ENCODE measurements at regions not wholly inside any gene's neighbourhood (a gene's known extent, or its start where the extent isn't known, plus 50 kb on each side); places are given as distances from the start of the nearest gene placed in this dataset.

DNA sequence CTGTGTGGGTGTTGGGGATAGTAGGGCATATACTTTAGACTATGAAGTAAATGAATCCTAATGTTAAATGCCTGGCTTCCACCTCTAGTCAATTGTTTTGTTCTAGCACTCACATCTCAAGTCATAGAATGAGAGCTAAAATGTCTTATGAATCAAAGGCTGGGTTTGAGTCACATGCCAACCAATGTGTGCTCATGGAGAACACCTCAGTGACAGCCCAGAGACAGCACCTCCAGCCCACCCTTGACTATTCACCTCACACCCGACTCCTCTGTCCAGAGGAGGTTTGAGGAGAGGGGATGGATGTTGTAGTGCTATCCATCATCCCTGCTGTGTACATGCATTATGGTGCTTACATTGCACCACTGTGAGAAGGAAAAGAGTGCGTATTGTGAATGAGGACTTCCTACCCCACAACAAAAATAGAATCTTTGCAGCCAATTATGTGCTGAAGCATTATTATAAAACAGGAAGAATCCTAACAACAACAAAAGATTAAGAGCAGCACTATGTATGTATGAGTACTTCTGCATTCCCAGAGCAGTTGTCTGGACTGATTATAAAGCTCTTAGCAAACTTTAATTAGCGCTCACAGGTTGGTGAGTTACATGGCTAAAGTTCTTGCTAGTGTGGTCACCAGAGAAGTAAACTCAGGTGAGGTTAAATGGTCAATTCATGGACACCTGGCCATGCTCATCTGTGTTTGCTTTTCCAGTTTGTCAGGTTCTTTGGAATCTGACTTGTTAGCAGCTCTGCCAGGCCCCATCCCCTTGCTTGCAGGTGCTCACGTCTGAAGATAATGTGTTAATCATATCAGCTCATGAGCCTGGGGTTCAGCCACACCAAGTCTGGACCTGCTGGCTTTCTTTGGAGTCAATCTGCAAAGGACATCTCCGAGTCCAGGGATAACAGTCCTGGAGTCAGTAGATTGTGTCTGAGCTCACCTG, 55.3 kb upstream of the NABP1 start:
- no peaks in the 10 kb centered on the region for H3K4me1 Mint-ChIP-seq
- DNase-seq: no peak

DNA sequence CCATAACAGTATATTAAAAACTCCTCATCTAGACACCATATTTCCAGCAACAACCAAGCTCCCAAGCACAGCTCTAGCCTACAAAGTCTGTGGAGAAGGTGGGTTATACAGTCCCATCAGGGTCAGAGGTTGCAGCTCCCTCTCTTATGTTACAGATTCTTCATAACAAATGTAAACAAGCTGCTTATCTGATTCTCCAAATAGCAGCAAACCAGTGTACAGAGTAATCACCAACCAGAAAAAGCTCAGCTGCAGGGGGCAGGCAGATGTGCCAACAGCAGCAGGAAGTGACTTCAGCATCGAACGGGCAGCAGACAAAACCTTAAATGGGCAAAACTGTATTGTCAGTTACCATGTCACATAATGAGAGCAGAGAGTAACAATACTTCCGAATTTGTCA, 52.9 kb upstream of the NABP1 start:
- Mint-ChIP-seq H3K36me3 (ENCODE audit: low read depth) (no peaks in the 10 kb centered on the region), H3K4me1 (no peaks in the 10 kb centered on the region), H3K4me3 (no peak overlapping the region), H3K9me3 (no peaks in the 10 kb centered on the region), H3K27me3 (ENCODE audit: low read depth, poor library complexity) (no peaks in the 10 kb centered on the region), H3K27ac (no peak overlapping the region)
- DNase-seq: no peak
- TF ChIP-seq, protein P1, sequence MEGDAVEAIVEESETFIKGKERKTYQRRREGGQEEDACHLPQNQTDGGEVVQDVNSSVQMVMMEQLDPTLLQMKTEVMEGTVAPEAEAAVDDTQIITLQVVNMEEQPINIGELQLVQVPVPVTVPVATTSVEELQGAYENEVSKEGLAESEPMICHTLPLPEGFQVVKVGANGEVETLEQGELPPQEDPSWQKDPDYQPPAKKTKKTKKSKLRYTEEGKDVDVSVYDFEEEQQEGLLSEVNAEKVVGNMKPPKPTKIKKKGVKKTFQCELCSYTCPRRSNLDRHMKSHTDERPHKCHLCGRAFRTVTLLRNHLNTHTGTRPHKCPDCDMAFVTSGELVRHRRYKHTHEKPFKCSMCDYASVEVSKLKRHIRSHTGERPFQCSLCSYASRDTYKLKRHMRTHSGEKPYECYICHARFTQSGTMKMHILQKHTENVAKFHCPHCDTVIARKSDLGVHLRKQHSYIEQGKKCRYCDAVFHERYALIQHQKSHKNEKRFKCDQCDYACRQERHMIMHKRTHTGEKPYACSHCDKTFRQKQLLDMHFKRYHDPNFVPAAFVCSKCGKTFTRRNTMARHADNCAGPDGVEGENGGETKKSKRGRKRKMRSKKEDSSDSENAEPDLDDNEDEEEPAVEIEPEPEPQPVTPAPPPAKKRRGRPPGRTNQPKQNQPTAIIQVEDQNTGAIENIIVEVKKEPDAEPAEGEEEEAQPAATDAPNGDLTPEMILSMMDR (IDR thresholded peaks at IDR 0.05): no peak

More for the DNA sequence above, 55.3 kb upstream of the NABP1 start:
- H3K9me3 Mint-ChIP-seq: no peaks in the 10 kb centered on the region
- TF ChIP-seq, protein P1 (IDR thresholded peaks at IDR 0.05): no peak
- no peaks in the 10 kb centered on the region for H3K27me3 Mint-ChIP-seq (ENCODE audit: low read depth, poor library complexity)
- H3K36me3 Mint-ChIP-seq (ENCODE audit: low read depth): no peaks in the 10 kb centered on the region
- H3K4me3 Mint-ChIP-seq: no peak overlapping the region
- no peak overlapping the region for H3K27ac Mint-ChIP-seq

DNA sequence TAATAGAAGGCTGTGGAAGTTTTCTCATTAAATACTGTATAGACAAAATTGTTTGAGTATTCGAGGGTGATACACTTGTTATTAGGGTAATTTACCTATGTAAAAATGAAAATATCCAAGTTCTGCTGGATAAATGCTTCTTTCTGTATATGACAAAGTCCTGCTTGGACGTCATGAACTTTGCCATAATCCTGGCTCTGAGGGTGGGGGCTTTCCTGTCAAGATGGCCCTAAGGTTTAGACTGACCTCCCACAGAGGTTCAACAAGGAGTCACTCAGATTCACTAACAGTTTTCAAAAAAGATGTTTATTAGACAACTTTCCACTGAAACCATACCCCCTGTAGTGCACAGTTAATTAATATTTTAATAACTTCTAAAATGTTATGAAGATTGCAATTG, 52.5 kb upstream of the NABP1 start:
- H3K9me3 Mint-ChIP-seq: no peaks in the 10 kb centered on the region
- no peaks in the 10 kb centered on the region for H3K4me1 Mint-ChIP-seq
- TF ChIP-seq, protein P1 (IDR thresholded peaks at IDR 0.05): no peak
- no peak for DNase-seq
- no peaks in the 10 kb centered on the region for H3K27me3 Mint-ChIP-seq (ENCODE audit: low read depth, poor library complexity)
- no peaks in the 10 kb centered on the region for H3K36me3 Mint-ChIP-seq (ENCODE audit: low read depth)
- no peak overlapping the region for H3K27ac Mint-ChIP-seq
- H3K4me3 Mint-ChIP-seq: no peak overlapping the region

DNA sequence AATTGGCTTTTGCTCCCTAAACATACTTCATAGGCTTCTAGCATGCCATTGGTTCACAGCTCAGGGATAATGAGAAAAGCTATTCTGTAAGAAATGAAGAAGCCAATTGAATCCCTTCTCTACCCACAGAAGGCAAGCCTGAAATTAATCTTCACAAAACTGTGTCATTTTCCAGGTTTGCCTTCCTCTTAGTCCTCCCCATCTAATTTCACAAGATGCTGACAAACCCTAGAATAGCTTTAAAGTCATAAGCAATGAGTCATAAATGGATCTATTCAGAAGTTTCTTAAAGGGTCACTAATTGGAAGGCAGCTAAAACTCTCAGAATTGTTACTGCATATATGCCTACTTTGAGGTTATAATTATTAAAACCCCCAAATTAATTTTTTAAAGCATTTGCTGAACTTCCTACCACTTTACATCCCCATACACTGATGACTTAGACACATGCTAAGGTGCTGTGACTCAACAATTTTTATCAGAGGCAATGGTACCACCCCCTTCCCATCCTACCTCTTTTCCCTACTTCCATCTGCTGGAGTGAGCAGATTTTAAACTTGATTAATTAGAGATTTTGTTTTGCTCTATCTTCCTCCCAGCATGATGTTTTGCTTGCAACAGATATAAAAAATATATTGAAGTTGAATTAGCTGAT, 51.3 kb upstream of the NABP1 start:
- Mint-ChIP-seq H3K4me1 (no peaks in the 10 kb centered on the region), H3K4me3 (no peak overlapping the region)
- DNase-seq: no peak

DNA sequence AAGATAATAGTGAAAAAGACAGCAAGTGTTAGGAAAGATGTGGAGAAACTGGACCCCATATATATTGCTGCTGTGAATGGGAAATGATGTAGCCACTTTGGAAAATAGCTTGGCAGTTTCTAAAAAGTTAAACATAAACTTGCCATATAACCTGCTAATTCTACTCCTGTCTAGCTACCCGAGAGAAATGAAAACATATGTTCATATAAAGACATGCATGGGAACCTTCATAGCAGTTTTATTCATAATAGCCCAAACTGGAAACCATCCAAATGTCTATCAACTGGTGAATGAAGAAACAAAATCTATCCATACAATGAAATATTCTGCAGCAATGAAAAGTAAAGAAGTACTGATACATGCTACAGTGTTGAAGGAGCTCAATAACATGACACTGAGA, 50.4 kb upstream of the NABP1 start:
- TF ChIP-seq, protein P1 (IDR thresholded peaks at IDR 0.05): no peak
- Mint-ChIP-seq H3K27me3 (ENCODE audit: low read depth, poor library complexity) (peaks cover 4% of the 10 kb centered on the region), H3K4me3 (no peak overlapping the region), H3K36me3 (ENCODE audit: low read depth) (no peaks in the 10 kb centered on the region), H3K9me3 (no peaks in the 10 kb centered on the region), H3K27ac (no peak overlapping the region), H3K4me1 (no peaks in the 10 kb centered on the region)
- no peak for DNase-seq

More for the DNA sequence above, 51.3 kb upstream of the NABP1 start:
- Mint-ChIP-seq H3K36me3 (ENCODE audit: low read depth) (no peaks in the 10 kb centered on the region), H3K27me3 (ENCODE audit: low read depth, poor library complexity) (peaks cover 3% of the 10 kb centered on the region), H3K9me3 (no peaks in the 10 kb centered on the region), H3K27ac (no peak overlapping the region)
- TF ChIP-seq, protein P1 (IDR thresholded peaks at IDR 0.05): no peak

Measured in nephron progenitor cell (in vitro differentiated cells).